ENCODE measurements at regions not wholly inside any gene's neighbourhood (a gene's known extent, or its start where the extent isn't known, plus 50 kb on each side); places are given as distances from the start of the nearest gene placed in this dataset.

DNA sequence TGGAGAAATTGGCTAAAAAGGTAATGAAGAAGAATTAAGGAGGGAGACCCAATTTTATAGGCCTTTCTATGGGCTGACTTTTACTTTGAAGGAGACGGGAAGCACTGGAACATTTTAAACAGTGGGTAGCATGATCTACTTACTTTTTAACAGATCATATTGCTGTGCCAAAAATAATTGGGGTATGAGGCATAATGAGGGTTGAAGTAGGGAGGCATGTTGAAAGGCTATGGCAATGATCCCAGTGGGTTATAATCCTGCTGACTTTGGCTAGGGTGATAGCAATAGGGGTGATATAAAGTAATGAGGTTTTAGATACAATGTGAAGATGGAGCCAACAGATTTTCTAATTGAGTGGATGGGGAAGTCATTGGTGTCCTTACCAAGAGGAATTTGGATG, 73.2 kb downstream of the GPR37 start:
- no peak for DNase-seq

DNA sequence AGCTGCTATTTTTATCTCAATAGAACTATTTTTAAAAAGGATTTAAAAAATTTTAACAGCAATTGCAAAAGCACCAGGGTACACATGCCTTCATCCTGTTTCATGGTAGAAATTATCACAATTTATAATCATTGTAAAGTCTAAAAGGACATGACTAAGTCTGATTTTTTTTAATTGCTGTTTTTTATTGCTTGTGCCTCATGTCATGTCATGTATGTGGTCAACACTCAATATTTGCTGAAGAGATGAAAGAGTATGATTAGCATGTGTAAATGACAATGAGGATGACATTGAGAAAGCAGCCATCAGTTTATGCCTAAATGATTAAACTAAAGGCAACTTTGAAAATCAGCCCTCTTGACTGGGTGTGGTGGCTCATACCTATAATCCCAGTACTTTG, 74.8 kb downstream of the GPR37 start:
- DNase-seq = no peak

DNA sequence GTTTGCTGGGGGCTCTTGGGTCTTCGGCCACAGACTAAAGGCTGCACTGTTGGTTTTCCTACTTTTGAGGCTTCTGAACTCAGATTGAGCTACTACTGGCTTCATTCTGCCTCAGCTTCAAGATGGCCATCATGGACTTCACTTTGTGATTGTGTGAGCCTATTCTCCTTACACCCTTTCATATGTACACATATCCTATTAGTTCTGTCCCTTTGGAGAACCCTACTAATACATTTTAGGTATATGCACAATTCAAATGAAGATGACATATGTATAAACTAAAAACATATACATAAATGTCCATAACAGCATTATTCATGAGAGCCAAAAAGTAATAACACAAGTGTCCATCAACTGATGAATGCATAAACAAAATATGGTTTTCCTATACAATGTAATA, 75.7 kb downstream of the GPR37 start:
- DNase-seq = no peak

DNA sequence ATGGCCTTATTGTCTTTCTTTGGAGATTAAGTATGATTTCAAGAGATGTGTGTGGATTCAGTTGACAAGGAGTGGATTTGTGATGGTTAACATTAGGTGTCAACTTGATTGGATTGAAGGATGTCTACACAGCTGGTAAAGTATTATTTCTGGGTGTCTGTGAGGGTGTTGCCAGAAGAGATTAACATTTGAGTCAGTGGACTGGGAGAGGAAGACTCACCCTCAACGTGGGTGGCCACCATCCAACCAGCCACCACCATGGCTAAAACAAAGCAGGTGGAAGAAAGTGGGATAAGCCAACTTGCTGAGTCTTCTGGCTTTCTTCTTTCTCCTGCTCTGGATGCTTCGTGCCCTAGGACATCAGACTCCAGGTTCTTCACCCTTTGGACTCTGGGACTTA, 76.1 kb downstream of the GPR37 start:
- DNase-seq = no peak

DNA sequence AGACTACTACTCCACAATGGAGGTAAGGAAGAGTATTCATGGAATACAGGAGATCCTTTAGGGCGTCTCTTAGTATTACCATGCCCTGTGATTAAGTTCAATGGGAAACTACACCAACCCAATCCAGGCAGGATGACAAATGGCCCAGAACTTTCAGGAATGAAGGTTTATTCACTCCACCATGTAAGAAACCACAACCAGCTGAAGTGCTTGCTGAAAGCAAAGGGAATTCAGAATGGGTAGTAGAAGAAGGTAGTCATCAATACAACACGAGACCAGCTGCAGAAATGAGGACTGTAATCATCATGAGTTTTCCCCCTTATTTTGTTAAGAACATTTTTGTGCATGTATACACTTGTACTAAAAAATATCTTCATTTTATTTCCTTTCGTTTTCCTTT, 76.6 kb downstream of the GPR37 start:
- no peak for DNase-seq

DNA sequence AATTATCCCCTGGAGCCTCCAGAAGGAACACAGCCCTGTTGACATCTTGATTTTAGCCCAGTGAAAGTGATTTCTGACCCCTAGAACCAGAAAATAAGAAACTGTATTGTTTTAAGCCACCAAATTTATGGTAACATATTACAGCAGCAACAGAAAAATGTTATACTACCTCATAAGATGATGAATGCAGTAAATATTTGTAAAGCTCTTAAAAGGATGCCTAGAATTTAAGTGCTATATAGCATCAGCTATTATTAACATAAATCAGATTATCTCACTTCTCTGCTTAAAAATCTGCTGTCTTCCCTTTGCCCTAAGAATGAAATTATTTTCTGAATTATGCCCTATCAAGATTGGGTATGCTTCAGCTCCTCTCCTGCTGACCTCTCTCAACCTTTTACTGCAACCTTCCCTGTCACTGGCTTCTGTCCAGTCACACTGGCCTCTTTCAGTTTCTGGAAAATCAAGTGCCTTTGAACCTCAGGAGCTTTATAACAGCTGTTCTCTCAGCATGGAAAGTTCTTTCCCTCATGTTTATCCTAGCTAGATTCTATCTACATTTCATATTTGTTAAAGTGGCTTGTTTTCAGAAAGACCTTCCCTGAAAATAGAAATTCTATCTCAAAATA, 78.9 kb downstream of the GPR37 start:
- DNase-seq = no peak

DNA sequence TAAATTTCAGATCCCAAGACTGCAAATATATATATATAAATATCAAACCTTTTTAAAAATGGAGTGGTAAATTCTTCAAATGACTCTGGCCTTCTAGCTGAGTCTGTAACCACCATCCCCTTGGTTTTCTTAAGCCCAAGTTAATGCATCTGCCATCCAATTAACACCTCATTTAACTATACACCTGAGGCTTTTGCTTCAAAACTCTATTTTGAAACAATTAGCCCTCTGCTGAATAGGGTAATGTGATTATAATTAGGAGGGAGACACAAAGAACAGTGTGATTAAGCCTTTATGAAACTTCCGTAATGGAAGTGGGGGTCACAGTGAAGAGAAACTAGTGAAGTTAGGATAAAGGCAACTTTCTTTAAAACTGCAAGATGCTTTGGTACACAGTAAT, 83.6 kb downstream of the GPR37 start:
- no peak for DNase-seq

DNA sequence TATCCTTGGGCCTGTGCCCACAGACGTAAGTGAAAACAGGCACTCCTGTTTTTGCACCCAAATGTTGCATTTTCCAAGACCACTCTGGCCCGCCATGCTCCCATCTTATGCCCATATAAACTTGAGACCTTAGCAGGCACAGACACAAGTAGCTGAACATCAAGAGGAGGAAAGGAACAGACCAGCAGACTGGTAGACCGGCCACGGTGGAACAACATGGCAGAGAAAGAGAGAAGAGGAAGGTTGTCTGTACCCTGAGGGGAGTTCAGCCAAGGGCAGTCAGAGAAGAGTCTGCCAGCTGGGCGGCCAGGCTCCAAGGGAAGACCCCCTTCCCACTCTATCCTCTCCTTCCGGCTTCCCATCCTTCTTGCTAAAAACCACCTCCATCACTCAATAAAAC, 85.3 kb downstream of the GPR37 start:
- DNase-seq = no peak

DNA sequence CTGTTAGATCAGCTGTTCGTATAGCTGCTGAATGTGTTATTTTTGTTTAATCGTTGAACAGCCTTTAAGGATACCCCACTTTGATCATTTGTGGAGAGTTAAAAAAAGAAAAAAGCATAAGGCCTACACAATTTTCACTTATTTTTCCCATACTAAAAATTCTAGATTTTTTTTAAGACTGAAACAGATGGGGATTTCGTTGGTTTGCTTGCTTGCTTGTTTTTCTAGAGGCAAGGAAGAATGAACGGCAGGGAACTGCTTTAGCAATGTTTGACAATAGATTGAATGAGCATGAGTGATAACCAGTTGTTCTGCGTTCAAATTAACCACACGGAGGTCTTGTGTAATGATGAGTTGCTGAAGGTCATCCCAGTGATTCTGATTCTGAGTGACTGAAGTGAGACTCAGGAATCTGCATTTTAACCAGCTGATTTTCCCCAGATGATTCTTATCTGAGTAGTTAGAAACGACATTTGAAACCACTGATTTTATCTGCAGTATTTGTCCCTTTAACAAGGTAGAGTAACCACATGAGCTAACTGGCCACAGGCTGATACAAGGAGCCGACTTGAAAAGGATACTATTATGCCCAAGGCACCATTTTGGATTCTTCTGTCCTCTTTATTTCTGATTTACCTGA, 85.9 kb downstream of the GPR37 start:
- no peak for DNase-seq

DNA sequence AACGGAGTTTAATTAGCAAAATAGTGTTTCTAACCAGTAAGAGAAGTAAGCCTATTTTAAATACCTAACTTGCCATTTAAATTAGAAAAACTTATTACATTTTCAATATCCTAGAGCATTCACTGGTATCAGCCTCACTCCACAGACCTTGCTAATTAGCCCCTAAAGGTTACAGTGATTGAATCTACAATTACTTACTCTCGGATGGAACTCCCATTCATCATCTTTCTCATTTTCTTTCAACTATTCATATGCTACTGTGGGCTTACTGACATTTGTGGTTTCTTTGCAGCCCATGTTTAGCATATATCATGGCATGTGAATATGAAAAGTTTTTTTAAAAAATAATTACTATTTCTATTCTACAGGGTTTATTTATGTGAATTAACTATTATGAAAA, 86.4 kb downstream of the GPR37 start:
- DNase-seq = no peak

DNA sequence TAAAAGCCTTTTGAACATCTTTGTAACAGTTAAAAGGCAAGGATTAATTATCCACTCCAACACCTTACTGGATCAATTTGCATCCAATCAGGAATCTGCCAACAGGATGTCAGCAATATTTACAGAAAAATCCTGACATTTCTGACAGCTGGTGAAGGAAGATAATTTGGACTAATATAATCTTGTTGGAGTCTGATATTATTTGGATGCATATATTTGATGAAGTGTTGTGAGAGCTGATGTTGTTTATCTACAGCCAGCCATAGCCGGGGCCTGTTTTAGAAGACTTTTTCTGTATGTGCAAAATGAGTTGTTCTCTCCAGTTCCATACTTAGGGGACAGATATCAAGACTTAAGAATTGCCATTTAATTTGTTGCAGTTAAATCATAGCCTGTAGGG, 91.1 kb downstream of the GPR37 start:
- no peak for DNase-seq

DNA sequence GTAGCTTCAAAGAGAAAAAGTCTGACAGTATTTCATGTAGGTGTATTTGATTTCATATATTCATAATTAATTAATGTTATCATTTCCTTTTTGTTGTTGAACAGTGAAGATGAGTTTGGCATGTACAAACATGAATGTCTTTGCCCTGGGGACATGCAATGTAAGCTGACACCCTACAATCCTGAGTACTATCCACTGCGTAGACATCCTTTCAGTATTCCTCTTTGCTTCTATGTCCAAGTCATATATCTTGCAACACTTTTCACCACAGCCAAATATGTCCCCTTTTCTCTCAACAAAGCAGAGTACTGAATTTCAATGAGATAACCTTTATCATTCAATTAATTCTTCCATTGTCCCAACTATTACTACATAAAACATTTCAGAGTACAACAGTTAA, 93.6 kb downstream of the GPR37 start:
- DNase-seq = no peak

DNA sequence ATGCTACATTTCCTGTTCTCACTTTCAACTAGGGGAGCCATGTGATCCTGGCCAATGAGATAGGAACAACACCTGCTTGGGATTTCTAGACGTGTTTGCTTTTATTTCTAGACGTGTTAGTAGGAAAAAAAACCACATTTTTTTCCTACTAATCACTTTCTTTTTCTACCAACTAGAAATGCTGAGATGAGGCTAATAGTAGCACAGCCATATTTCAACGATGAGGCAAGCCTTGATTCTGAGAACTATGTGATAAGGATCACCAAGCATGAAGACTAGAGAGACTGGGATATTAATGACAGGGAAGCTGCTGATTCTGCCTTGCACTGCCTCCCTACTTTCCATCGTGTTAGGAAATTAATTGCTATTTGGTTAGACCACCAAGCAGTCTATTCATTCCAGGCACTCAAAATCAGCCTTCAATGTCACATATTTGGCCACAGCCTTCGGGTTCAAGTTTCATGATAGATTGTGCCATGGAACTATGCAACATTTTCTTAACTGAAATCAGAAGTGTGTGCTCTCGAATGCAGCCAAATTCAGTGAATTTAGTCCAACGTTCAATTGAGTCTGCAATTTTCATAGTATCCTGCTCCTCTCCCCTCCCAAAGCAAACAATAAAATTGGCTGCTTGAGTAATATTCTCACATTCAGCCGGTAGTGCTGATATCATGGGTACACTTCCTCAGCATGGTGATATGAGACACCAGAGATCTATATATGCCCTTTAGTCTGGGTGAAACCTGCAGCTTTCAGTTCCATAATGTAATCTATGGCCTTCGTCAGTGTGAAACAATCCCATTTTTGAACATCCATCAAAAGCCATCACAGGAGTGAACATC, 98.1 kb downstream of the GPR37 start:
- no peak for DNase-seq

DNA sequence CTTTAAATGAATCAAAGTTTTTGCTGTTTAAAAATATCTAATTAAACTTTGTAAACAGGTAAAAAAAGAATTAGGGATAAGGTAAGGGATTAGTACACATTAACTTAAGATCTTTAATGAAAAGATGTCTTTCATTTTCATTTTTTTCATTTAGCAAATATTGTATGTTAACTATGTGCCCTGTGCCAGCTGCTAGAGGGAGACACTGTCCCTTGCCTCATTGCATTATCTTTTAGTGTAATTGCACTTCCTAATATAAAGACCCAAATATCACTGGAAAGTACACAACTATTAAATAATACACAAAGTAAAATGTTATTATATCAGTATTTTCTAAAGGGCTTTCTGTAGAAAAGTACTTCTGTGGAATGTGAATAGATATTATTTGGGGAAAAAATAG, 102.7 kb downstream of the GPR37 start:
- no peak for DNase-seq

DNA sequence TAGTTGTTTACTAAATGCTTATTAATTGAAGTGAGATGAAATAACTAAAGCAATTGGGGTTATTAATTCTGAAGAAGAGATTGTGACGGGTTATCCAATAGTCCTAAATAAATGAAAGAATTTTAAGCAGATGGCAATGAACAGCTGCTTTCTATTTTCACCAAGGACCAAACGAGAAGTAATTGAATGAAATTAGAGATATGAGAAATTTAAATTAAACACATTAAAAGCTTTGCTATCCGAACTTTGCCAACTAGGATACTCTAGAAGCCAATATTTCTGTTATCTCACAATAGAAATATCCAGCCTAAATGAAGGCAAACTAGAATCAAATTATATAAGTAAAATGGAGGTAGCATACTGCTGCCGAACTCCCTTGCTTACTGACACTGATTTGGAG, 103.2 kb downstream of the GPR37 start:
- DNase-seq = no peak

DNA sequence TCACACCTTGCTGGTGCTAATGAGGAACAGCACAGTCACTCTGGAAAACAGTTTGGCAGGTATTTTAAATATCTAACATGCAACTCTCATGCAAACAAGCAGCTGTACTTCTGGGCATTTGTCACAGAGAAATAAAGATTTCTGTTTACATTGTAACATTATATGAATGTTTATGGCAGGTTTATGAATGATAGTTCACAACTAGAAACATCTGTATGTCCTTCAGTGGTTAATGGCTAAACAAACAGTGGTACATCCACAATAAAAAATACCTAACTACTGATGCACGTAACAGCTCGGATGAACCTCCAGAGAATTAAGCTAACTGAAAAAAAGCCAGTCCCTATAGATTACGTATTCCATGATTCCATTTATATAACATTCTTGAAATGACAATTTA, 109.6 kb downstream of the GPR37 start:
- no peak for DNase-seq

DNA sequence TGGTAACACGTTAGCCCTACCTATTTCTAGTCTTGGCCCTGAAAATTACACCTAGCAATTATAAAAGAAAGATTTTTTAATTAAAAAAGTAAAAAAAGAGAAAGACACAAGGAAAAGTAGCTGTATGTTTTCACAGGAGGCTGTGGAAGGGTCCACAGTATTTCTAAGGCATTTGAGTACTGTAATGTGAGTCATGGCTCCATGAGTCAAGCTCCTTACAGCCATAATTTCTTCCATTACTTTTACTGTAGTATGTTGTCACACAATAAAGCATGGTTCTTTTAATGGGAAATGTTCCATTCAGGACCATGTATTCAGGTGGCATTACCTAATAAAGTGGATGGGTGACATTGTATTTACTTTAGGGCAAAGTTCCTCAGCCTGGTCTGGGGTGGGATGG, 113.4 kb downstream of the GPR37 start:
- DNase-seq = no peak

DNA sequence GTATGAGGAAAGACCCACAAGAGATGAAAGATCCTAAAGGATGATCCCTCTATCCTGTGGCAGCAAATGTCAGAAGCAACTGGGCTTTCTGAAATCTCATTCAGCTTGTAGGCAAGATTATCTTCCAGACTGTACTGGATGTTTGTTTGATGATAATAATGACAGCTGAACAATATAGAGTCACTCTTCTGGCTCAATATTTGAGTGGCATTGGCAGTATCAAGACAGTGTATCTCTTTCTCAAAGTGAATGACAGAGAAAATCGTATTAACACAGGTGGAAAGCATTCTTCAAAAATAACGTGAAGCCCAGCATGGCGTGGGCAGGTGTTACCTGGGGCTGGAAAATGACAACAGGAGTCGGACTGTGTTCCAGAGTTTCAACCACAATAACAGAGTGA, 114.5 kb downstream of the GPR37 start:
- DNase-seq = no peak

DNA sequence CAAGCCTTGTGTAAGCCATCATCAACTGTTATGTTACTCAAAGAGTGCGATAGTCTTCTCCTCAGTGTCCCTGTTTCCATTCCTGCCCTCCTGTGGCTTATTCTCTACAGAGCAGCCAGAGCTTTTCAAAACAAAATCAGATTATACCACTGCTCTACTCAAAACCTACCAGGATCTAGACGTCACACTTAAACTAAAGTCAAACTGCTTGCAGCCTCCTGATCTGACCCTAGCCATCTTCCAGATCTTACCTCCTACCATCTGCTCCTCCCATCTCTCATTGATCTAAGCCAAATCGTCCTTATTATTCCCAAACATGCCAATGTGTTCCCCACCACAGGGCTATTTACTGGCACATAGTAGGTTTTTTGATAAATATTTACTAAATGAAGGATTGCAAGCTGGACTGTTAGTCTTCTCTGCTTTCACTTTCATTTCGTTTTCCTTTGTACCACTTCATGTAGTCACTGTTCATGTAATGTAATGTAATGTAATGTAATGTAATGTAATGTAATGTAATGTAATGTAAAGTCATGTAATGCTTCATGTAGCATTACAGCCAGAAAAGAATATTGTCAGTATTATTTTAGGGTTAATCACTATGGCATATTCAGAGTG, 116.1 kb downstream of the GPR37 start:
- DNase-seq = no peak

DNA sequence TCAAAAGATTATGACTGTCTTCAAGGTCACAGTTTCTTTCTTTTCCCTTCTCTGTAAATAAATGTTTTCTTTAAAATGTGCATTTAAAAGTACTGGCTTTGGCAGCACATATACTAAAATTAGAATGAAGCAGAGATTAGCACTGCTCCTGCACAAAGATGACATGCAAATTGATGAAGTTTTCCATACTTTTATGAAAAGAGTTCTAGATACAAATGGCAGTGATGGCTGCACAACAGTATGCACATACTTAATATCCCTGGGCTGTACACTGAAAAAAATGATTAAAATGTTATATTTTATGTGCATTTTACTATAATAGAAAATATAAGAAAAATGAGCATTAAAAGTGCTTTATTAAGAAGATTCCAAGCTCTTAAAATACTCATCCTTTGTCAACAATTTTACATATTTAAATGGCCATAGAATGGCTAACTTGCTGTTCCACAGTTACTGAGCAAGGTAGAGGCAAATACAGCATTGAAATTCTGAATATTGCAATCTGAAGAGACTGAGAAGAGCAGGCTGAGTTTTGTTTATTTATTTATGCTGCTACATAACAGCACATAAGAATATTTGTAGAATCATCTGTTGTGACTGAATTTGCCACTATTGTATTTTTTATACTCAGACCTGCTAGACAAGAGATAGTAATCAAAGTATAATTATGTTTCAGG, 117.8 kb downstream of the GPR37 start:
- no peak for DNase-seq

DNA sequence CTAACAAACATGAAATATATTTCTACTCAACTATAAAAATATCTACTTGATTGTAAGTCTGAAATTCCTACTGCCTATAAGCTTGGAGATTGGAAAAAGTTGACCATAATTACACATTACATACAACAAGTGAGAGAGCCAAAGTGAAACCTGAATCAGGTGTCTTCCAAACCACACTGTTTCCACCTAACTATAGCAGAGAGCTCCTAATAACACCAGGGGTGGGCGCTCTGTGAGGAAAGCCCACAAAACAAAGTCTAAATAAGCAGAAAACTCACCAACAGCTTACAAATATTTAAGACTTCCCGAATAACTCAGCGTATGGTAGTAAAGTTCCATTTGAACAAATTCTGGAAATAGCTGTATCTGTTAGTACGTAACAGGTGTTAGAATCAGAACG, 119.9 kb downstream of the GPR37 start:
- no peak for DNase-seq

DNA sequence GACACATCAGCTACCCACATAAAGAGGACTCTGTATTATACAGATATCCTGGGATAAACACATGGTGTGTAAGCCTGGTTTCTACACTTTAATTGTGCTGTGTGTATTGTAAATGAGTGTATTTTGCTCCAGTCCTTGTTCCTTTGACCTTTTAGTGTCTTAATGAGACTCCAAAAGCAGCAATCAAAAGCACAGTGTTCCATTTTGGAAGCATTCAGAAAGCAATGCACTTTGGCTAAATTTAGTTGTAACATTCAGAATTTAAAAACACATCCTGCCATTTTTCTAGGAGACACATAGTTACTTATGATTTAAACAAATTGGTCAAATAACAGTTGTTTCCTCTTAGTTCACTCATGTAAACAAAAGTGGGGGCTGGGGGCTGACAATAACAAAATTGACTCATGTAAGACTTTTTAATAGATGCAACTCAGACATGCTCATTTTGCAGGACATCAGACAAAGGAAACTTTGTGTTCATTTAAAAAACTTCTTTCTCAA, 122.2 kb downstream of the GPR37 start:
- no peak for DNase-seq

DNA sequence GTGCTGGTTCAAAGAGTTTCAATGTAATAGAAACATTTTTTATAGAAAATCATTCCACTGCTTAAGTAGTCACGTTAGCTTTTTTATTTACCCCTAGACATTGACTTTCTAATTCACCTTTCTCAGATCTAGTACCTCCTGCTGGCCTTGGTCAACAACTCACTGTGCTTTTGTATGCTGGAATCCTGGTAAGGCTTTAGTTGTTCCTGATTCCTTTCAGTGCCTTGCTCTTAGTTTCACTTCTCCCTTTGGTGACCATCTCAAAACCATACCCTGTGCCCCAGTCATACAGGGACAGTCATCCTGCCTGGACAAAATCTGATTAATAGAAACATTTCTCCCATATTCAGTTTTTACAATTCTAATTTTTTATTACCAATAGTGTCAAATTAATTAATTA, 130.2 kb downstream of the GPR37 start:
- DNase-seq = no peak
